Naive thymus-derived CD8-positive, alpha-beta T cell (primary cell): ENCODE measurements at regions not wholly inside any gene's neighbourhood (a gene's known extent, or its start where the extent isn't known, plus 50 kb on each side); places are given as distances from the start of the nearest gene placed in this dataset.

ENCODE experiments used
- ATAC-seq, 2 donors: fragments of 150-1000 bp; cut with Tn5 transposase in 1 of 2; sonication (Bioruptor Pico), chemical (Tn5 transposase) in 1 of 2; 1 replicate in 1 of 2; 2 replicates in 1 of 2; pipeline ENCODE4 v1.10.0; 2021; ENCODE audit warnings: mild to moderate bottlenecking in 2 of 2, moderate library complexity in 2 of 2
- POLR2A ChIA-PET: fragments of 350-600 bp; sonication (Branson Sonifier 250); formaldehyde crosslinking; loops from one replicate; lab custom pipeline; 2021; ENCODE audit warnings: antibody characterized with exemption; lab: Charles Lee
- DNase-seq, 10 donors: peaks; one replicate each; pipeline versions ENCODE4 v3.0.0 to v3.0.0-alpha.2; 2020 to 2022
- H3K27ac Mint-ChIP-seq, 10 donors: one replicate each; pipeline ENCODE4 v1.8.0; 2020 to 2022; ENCODE audit warnings: mild to moderate bottlenecking in 10 of 10, mixed read lengths in 10 of 10, moderate library complexity in 4 of 10, inconsistent platforms in 1 of 10
- H3K27me3 Mint-ChIP-seq, 5 donors: one replicate each; pipeline ENCODE4 v1.8.0; 2021 to 2022; ENCODE audit warnings: mixed read lengths in 5 of 5
- H3K36me3 Mint-ChIP-seq, 3 donors: one replicate each; pipeline ENCODE4 v1.8.0; 2020 to 2022; ENCODE audit warnings: mixed read lengths in 3 of 3, mild to moderate bottlenecking in 2 of 3, inconsistent platforms in 1 of 3
- H3K4me1 Mint-ChIP-seq, 4 donors: one replicate each; pipeline ENCODE4 v1.8.0; 2021 to 2022; ENCODE audit warnings: mixed read lengths in 4 of 4
- H3K4me3 Mint-ChIP-seq, 10 donors: one replicate each; pipeline ENCODE4 v1.8.0; 2020 to 2022; ENCODE audit warnings: mild to moderate bottlenecking in 10 of 10, mixed read lengths in 10 of 10, moderate library complexity in 6 of 10, inconsistent platforms in 1 of 10
- H3K9me3 Mint-ChIP-seq, 9 donors: one replicate each; pipeline ENCODE4 v1.8.0; 2020 to 2022; ENCODE audit warnings: mixed read lengths in 9 of 9, mild to moderate bottlenecking in 3 of 9, inconsistent platforms in 1 of 9, moderate library complexity in 1 of 9

- Mint-ChIP-seq H3K27me3 (peaks cover 0 to 8% (median 0%) of the 10 kb centered on the region in 5 donors), H3K4me3 (peak overlapping the region in 1 of 10 donors; percentile 17), H3K4me1 (peaks cover 6 to 18% (median 6%) of the 10 kb centered on the region in 4 donors), H3K27ac (peak overlapping the region in 4 of 10 donors; percentile 15 to 86 (median 32)), H3K9me3 (no peaks in the 10 kb centered on the region), H3K36me3 (no peaks in the 10 kb centered on the region)
- DNase-seq, result peak in 1 of 10 donors; percentile 27
- POLR2A ChIA-PET, result no interaction called here
- peak in 1 of 2 donors; percentile 50 for ATAC-seq
Measured at GRCh38 chr2:9681427-9681817, 50.6 kb upstream of the YWHAQ start.

DNA sequence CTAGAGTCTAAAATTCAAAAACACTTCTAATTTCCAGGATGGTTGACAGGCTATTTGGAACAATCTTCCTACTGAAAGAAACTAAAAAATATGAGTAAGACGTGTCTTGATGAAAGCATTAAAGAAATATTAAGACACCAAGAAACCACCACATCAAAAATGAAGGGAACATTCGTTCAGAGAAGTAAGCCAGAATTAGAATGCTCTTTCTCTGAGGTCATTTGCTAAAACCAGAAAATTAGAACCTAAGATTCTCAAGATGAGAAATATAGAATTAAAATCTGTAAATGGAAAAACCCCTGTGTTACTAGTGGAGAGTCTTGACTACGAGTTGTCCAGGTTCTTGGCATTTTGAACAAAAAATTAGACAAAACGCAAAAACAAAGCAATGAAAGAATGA is 54.8 kb upstream of the YWHAQ start:
- Mint-ChIP-seq H3K4me1 (peaks cover 0 to 17% (median 3%) of the 10 kb centered on the region in 4 donors), H3K9me3 (no peaks in the 10 kb centered on the region), H3K27me3 (peaks cover 0 to 3% (median 0%) of the 10 kb centered on the region in 5 donors), H3K27ac (no peak overlapping the region), H3K4me3 (no peak overlapping the region), H3K36me3 (no peaks in the 10 kb centered on the region)
- DNase-seq, result no peak
- POLR2A ChIA-PET, result no interaction called here
- no peak for ATAC-seq

DNA sequence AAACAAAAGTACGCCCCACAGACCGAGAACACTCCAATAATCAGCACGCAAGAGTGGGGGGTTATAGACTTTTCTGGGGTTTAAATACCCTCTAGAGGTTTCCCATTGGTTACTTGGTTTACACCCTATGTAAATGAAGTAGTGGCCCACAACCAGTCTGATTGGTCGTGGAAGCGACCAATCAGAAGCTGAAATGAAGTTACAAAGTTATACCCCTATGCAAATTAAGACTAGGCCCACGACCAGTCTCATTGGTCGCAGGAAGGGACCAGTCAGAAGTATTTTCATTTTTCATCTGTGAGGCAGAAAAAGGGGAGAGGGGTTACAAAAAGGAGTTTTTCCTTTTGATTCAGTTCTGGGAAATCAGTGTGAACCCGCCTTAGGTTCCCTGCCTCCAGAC is 55.3 kb upstream of the YWHAQ start:
- DNase-seq (no peak), ATAC-seq (no peak)
- H3K9me3 Mint-ChIP-seq, result no peaks in the 10 kb centered on the region
- peaks cover 0 to 12% (median 1%) of the 10 kb centered on the region in 4 donors for H3K4me1 Mint-ChIP-seq
- no peaks in the 10 kb centered on the region for H3K27me3 Mint-ChIP-seq
- H3K27ac Mint-ChIP-seq, result no peak overlapping the region
- H3K4me3 Mint-ChIP-seq, result no peak overlapping the region
- POLR2A ChIA-PET, result no interaction called here
- no peaks in the 10 kb centered on the region for H3K36me3 Mint-ChIP-seq

DNA sequence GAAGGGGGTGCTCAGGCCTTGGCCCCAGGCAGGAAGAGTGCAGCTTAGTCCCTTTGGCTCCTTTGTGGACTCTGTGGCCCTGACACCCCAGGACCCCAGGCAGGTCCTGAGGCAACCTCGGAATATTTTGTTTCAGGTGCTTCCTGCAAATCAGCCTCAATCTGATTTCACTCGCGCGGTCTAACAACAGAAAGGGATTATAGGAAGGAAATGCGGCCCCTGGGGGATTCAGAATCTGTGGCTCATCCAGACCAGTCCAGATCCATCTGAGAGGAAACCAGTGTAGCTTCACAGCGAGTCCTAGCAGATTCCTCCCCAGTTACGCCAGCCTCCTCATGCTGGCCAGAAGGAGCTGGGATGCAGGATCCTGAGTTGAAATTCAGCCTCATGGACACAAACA is 59.5 kb upstream of the YWHAQ start:
- DNase-seq (no peak), ATAC-seq (no peak)
- no peaks in the 10 kb centered on the region for H3K27me3 Mint-ChIP-seq
- POLR2A ChIA-PET, result no interaction called here
- peaks cover 0 to 12% (median 0%) of the 10 kb centered on the region in 4 donors for H3K4me1 Mint-ChIP-seq
- H3K9me3 Mint-ChIP-seq, result no peaks in the 10 kb centered on the region
- H3K36me3 Mint-ChIP-seq, result no peaks in the 10 kb centered on the region
- no peak overlapping the region for H3K4me3 Mint-ChIP-seq
- peak overlapping the region in 1 of 10 donors; percentile 46 for H3K27ac Mint-ChIP-seq

DNA sequence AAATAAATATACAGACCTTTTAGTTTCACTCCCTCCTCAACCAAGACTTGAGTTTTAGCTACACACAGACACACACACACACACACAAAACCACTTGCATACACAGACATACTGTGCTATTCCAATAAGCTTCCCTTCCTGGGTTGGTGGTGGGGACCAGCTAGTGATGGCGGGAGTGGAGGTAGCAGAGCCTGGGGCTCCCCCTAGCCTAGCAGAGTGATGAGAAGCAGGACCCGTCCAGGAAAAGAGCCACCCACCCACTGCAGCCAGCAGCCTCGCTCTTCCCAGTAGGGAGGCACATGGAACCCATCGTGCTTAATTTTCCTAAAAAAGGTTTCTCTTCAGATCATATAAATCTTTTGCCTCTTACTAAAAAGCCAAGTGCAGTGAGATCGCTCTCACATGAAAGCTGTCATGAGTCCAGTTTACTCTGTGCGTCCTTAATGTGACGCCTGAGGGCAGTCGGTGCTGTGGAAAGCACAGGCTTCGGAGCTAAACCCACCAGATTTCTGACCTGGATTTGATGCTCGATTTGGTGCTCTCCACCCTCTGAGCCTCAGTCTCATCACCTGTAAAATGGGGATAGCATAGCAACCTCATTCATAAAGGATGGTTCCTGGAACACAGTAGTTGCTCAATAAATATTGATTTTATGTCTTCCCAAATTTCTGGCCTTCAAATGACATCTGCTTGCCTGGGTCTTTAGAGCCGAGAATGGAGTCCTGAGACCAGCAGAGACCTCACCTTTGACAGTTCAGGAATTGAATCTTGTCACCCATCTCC is 60.1 kb upstream of the YWHAQ start:
- H3K4me3 Mint-ChIP-seq, result no peak overlapping the region
- H3K36me3 Mint-ChIP-seq, result no peaks in the 10 kb centered on the region
- no peaks in the 10 kb centered on the region for H3K27me3 Mint-ChIP-seq
- POLR2A ChIA-PET, result no interaction called here
- H3K9me3 Mint-ChIP-seq, result no peaks in the 10 kb centered on the region
- ATAC-seq (no peak), DNase-seq (no peak)
- peak overlapping the region in 3 of 10 donors; percentile 32 to 65 (median 46) for H3K27ac Mint-ChIP-seq
- peaks cover 0 to 12% (median 0%) of the 10 kb centered on the region in 4 donors for H3K4me1 Mint-ChIP-seq

- Mint-ChIP-seq H3K4me1 (peaks cover 0 to 13% (median 0%) of the 10 kb centered on the region in 4 donors), H3K36me3 (no peaks in the 10 kb centered on the region), H3K4me3 (no peak overlapping the region), H3K27ac (peak overlapping the region in 1 of 10 donors; percentile 44), H3K9me3 (no peaks in the 10 kb centered on the region), H3K27me3 (no peaks in the 10 kb centered on the region)
- POLR2A ChIA-PET, result no interaction called here
- DNase-seq, result no peak
- no peak for ATAC-seq
Measured at GRCh38 chr2:9692456-9693195, 61.8 kb upstream of the YWHAQ start.

DNA sequence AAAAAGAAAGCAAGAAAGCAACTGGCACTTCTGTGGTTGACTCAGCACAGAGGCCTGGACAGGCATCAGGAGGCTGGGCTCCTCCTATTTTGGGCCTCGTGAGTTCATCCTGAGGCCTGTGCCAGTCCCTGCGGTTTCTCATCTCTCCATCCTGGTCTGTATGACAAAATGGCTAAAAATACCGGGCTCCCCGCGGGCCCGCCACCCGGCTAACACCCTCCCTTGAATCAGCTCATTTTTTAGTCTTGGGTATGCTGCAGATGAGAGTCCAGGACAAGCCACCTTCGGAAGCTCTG is 62.3 kb upstream of the YWHAQ start:
- ATAC-seq, result no peak
- POLR2A ChIA-PET, result no interaction called here
- DNase-seq, result no peak

GRCh38 chr2:9693646-9694045 is 62.8 kb upstream of the YWHAQ start:
- H3K36me3 Mint-ChIP-seq, result no peaks in the 10 kb centered on the region
- ATAC-seq (no peak), DNase-seq (no peak)
- H3K4me3 Mint-ChIP-seq, result no peak overlapping the region
- POLR2A ChIA-PET, result no interaction called here
- peak overlapping the region in 1 of 10 donors; percentile 52 for H3K27ac Mint-ChIP-seq
- no peaks in the 10 kb centered on the region for H3K9me3 Mint-ChIP-seq
- peaks cover 0 to 20% (median 2%) of the 10 kb centered on the region in 4 donors for H3K4me1 Mint-ChIP-seq
- H3K27me3 Mint-ChIP-seq, result no peaks in the 10 kb centered on the region

More for the DNA sequence above, 62.3 kb upstream of the YWHAQ start:
- peaks cover 0 to 18% (median 1%) of the 10 kb centered on the region in 4 donors for H3K4me1 Mint-ChIP-seq
- no peaks in the 10 kb centered on the region for H3K36me3 Mint-ChIP-seq
- no peak overlapping the region for H3K4me3 Mint-ChIP-seq
- no peaks in the 10 kb centered on the region for H3K9me3 Mint-ChIP-seq
- H3K27me3 Mint-ChIP-seq, result no peaks in the 10 kb centered on the region
- peak overlapping the region in 2 of 10 donors; percentile 36 to 62 for H3K27ac Mint-ChIP-seq

DNA sequence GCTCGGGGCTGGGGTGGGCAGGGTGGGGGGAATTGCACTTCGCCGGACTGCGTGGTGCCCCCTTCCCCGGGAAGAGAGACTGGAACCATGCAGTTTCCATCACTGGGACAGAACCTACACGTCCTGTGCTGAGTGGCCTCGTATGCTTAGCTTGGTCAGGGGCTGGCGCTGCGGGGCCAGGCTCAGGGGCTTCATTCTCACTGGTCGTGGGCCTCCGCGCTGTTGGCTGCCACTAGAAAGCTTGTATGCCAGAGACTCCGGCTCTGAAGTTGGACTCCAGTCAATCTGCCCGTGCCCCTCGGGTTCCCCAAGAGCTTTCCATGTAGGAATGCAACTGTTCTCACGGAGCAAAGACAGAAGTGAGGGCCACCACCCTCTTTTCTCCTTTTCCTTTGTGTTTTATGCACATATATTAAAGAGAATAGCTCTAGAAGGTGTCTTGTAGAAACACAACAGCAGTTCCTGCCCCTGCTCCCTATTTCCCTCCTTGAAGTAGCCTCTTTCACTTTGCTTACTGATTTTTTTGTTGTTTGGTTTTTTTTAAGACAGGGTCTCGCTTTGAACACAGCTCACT is 64.0 kb upstream of the YWHAQ start:
- peaks cover 0 to 24% (median 2%) of the 10 kb centered on the region in 4 donors for H3K4me1 Mint-ChIP-seq
- no peak overlapping the region for H3K4me3 Mint-ChIP-seq
- H3K27me3 Mint-ChIP-seq, result no peaks in the 10 kb centered on the region
- H3K27ac Mint-ChIP-seq, result no peak overlapping the region
- DNase-seq (no peak), ATAC-seq (no peak)
- POLR2A ChIA-PET, result interaction anchor here (0.7 kb wide), 1 partner anchor 61 kb away, joined by 3 read pairs; no protein-coding TSS in a partner anchor
- H3K9me3 Mint-ChIP-seq, result no peaks in the 10 kb centered on the region
- no peaks in the 10 kb centered on the region for H3K36me3 Mint-ChIP-seq

- H3K4me1 Mint-ChIP-seq, result peaks cover 0 to 24% (median 2%) of the 10 kb centered on the region in 4 donors
- no peak for DNase-seq
- H3K9me3 Mint-ChIP-seq, result no peaks in the 10 kb centered on the region
- H3K27ac Mint-ChIP-seq, result no peak overlapping the region
- no peak overlapping the region for H3K4me3 Mint-ChIP-seq
- POLR2A ChIA-PET, result no interaction called here
- no peaks in the 10 kb centered on the region for H3K36me3 Mint-ChIP-seq
- no peaks in the 10 kb centered on the region for H3K27me3 Mint-ChIP-seq
- no peak for ATAC-seq
Measured at GRCh38 chr2:9695941-9696340, 65.1 kb upstream of the YWHAQ start.

- POLR2A ChIA-PET, result no interaction called here
- peaks cover 0 to 24% (median 2%) of the 10 kb centered on the region in 4 donors for H3K4me1 Mint-ChIP-seq
- H3K27ac Mint-ChIP-seq, result no peak overlapping the region
- DNase-seq (no peak), ATAC-seq (no peak)
- H3K36me3 Mint-ChIP-seq, result no peaks in the 10 kb centered on the region
- no peaks in the 10 kb centered on the region for H3K27me3 Mint-ChIP-seq
- H3K9me3 Mint-ChIP-seq, result no peaks in the 10 kb centered on the region
- H3K4me3 Mint-ChIP-seq, result no peak overlapping the region
Measured at GRCh38 chr2:9696731-9697130, 65.9 kb upstream of the YWHAQ start.

GRCh38 chr2:9697909-9698308 is 67.1 kb upstream of the YWHAQ start:
- H3K4me3 Mint-ChIP-seq, result peak overlapping the region in 1 of 10 donors; percentile 11
- H3K4me1 Mint-ChIP-seq, result peaks cover 6 to 28% (median 9%) of the 10 kb centered on the region in 4 donors
- no peak for ATAC-seq
- no peak for DNase-seq
- no peaks in the 10 kb centered on the region for H3K27me3 Mint-ChIP-seq
- no peaks in the 10 kb centered on the region for H3K36me3 Mint-ChIP-seq
- H3K9me3 Mint-ChIP-seq, result peaks cover 0 to 5% (median 0%) of the 10 kb centered on the region in 9 donors
- POLR2A ChIA-PET, result no interaction called here
- H3K27ac Mint-ChIP-seq, result peak overlapping the region in 4 of 10 donors; percentile 21 to 83 (median 40)
